AG10803 (cell line): ENCODE measurements at regions not wholly inside any gene's neighbourhood (a gene's known extent, or its start where the extent isn't known, plus 50 kb on each side); places are given as distances from the start of the nearest gene placed in this dataset.

Experiments used
- DNase-seq: peaks from one replicate; pipeline ENCODE4 v3.0.0; 2010; ENCODE audit warnings: low read depth
- H3K4me3 ChIP-seq: 2 replicates; pipeline ENCODE4 v1.5.1; 2011; ENCODE audit warnings: mild to moderate bottlenecking, low read length, control low read depth
- TF ChIP-seq, protein P1 (sequence below): conservative IDR thresholded peaks from 2 replicates; pipeline ENCODE4 v1.5.1; 2011; ENCODE audit warnings: mild to moderate bottlenecking, low read length, control low read depth, inconsistent platforms

DNA sequence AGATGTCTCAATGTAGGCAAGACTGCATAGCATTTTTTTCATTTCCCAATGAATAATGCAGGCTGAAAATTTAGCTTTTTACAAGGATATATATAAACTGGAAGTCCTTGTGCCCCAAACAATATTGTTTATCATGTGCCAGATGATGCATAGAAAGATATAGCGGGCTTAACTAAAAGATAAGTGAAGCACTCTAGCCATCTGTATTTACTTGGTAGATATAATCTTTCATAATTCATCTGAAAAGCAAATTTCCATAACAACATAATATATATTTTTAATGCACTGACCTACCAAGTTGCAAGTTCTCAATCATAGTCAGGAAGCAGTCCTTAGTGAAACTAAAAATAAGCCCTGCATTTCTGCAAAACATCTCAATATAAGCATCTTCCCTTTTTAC lies 653.3 kb downstream of the NLGN4X start:
- no peak for DNase-seq
- H3K4me3 ChIP-seq: no peak overlapping the region
- TF ChIP-seq, protein P1, sequence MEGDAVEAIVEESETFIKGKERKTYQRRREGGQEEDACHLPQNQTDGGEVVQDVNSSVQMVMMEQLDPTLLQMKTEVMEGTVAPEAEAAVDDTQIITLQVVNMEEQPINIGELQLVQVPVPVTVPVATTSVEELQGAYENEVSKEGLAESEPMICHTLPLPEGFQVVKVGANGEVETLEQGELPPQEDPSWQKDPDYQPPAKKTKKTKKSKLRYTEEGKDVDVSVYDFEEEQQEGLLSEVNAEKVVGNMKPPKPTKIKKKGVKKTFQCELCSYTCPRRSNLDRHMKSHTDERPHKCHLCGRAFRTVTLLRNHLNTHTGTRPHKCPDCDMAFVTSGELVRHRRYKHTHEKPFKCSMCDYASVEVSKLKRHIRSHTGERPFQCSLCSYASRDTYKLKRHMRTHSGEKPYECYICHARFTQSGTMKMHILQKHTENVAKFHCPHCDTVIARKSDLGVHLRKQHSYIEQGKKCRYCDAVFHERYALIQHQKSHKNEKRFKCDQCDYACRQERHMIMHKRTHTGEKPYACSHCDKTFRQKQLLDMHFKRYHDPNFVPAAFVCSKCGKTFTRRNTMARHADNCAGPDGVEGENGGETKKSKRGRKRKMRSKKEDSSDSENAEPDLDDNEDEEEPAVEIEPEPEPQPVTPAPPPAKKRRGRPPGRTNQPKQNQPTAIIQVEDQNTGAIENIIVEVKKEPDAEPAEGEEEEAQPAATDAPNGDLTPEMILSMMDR: no peak

DNA sequence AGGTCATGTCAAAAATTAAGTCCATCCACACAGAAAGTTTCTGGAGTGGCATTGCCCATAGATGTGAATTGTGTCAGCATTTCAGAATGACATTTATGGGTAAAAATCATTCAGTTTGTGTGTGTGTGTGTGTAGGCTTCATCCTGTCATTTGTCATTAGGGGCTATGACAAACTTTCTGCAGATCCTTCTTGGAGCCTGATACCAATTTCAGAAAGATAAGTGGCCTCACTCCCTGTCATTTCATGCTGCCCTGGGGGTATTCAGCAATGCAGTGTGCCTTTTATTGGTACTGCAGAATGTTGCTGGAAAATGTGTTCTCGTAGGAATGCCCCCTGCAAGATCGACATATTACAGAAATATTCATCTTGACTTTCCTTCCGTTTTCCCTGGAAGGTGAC lies 659.7 kb downstream of the NLGN4X start:
- no peak for DNase-seq
- TF ChIP-seq, protein P1: no peak

DNA sequence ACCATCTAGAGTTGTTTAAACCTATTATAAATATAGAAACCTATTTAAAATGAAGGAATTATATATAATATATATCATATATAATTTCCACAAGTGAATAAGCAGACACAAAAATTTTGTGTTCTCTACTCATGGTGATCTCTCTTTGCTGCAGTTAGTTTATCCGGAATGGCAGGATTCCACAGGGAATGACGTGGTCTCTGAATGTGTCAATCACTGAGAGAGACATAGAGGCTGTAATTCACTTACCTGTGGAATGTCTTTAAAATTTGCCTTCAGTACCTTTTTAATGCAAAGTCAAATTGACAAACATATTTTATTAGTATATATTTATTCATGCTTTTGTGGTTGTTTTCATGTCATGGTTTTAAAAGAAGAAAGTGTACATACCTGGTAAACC lies 669.3 kb downstream of the NLGN4X start:
- DNase-seq: no peak
- TF ChIP-seq, protein P1: no peak
- no peak overlapping the region for H3K4me3 ChIP-seq

More for the DNA sequence above, 659.7 kb downstream of the NLGN4X start:
- H3K4me3 ChIP-seq: no peak overlapping the region

DNA sequence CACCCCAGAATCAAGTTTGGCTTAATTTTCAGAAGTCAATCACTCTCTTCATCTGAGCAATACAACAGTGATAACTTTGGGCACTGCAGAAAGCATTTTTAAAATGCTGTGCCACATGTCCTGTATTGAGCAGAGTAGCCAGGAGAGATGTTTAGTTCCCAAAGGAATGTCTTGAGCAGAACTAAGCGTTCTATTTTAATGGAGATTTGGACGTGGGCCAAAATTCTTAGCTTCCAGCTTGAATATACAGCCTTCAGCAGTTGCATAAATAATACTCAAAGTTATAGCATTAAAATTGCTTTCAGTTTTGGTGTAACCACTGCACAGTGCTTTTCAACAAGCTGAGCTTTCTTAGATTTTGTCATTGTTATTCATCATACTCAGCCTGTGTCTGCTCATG lies 679.2 kb downstream of the NLGN4X start:
- H3K4me3 ChIP-seq: no peak overlapping the region
- TF ChIP-seq, protein P1: no peak
- no peak for DNase-seq

DNA sequence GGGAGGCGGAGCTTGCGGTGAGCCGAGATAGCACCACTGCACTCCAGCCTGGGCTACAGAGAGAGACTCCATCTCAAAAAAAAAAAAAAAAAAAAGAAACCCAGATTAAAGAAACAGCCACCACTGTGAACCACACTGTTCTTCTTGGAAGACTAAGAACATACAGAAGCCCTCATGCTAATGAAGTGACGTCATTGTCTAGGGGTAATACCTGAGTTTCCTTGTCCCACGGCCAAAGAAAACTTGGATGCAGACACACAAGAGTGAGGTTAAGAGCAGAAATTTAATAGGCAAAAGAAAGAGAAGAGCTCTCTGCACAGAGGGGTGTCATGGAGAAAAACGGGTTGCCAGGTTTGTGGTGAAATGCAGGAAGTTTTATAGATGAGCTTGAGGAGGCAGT lies 691.6 kb downstream of the NLGN4X start:
- TF ChIP-seq, protein P1: no peak
- no peak for DNase-seq
- no peak overlapping the region for H3K4me3 ChIP-seq

DNA sequence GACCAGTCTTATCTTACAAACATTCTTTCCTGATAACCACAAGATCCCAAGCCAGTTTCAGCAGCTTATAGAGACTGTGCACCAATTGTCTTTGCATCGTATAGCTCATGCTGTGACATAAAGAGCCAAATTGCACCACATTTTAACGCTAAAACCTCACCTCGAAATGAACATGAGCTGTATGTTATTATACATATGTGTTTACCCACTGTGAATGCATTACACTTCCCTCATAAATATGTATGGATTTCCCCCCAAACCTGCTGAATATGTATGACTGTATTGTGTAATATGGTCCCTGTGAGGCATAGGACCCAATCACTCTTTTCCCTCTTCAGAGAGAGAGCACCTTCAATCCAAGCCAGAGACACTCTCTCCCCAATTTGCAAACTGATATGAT lies 692.4 kb downstream of the NLGN4X start:
- H3K4me3 ChIP-seq: no peak overlapping the region
- TF ChIP-seq, protein P1: no peak

DNA sequence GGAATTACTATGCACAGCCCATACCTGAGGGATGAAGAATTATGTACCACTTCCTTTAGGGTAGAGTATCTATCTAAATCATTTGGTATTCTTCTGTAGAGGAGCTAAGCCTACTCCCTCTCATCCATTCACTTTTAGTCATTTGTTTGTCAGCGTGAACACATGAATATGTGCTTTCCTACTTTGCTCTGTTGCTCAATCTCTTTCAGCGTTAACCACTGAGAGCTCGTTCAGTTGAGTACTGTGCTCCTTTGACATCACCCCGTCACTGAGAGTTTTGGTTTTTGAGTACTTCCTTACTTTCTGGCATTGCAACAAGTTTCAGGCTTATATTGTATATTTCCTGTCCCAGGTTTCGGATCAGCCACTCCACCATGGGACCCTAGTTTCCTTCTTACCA lies 700.6 kb downstream of the NLGN4X start:
- DNase-seq: no peak
- H3K4me3 ChIP-seq: no peak overlapping the region
- TF ChIP-seq, protein P1: no peak

More for the DNA sequence above, 692.4 kb downstream of the NLGN4X start:
- no peak for DNase-seq
